ENCODE measurements at regions not wholly inside any gene's neighbourhood (a gene's known extent, or its start where the extent isn't known, plus 50 kb on each side); places are given as distances from the start of the nearest gene placed in this dataset.
"Not testable (repeated sequence)": the region's sequence is repeated elsewhere in the genome, so short reads cannot be mapped to it uniquely, and the experiment has no call there.

- no peak for DNase-seq
- H3K27ac Mint-ChIP-seq = no peak overlapping the region
- no peaks in the 10 kb centered on the region for H3K9me3 Mint-ChIP-seq
- no peak overlapping the region for H3K4me3 Mint-ChIP-seq
- no peaks in the 10 kb centered on the region for H3K4me1 Mint-ChIP-seq (ENCODE audit: low read depth)
- H3K36me3 Mint-ChIP-seq (ENCODE audit: low read depth) = no peaks in the 10 kb centered on the region
- peaks cover 7% of the 10 kb centered on the region for H3K27me3 Mint-ChIP-seq
Observed at GRCh38 chr11:57941875-57942274, 81.8 kb upstream of the OR9Q1 start.

GRCh38 chr11:57942808-57943207, 80.9 kb upstream of the OR9Q1 start:
- no peak for DNase-seq
- Mint-ChIP-seq H3K27ac (no peak overlapping the region), H3K4me1 (ENCODE audit: low read depth) (no peaks in the 10 kb centered on the region), H3K4me3 (no peak overlapping the region), H3K27me3 (peaks cover 7% of the 10 kb centered on the region), H3K36me3 (ENCODE audit: low read depth) (no peaks in the 10 kb centered on the region), H3K9me3 (no peaks in the 10 kb centered on the region)

- not testable (repeated sequence) for H3K36me3 Mint-ChIP-seq (ENCODE audit: low read depth); DNase-seq; H3K4me3 Mint-ChIP-seq; H3K4me1 Mint-ChIP-seq (ENCODE audit: low read depth); H3K27ac Mint-ChIP-seq; H3K27me3 Mint-ChIP-seq; H3K9me3 Mint-ChIP-seq
Observed at GRCh38 chr11:57943766-57944165, 79.9 kb upstream of the OR9Q1 start.

GRCh38 chr11:57946628-57947027, 77.1 kb upstream of the OR9Q1 start:
- peaks cover 5% of the 10 kb centered on the region for H3K27me3 Mint-ChIP-seq
- no peak for DNase-seq
- no peak overlapping the region for H3K4me3 Mint-ChIP-seq
- no peaks in the 10 kb centered on the region for H3K9me3 Mint-ChIP-seq
- H3K36me3 Mint-ChIP-seq (ENCODE audit: low read depth) = no peaks in the 10 kb centered on the region
- no peaks in the 10 kb centered on the region for H3K4me1 Mint-ChIP-seq (ENCODE audit: low read depth)
- H3K27ac Mint-ChIP-seq = no peak overlapping the region

GRCh38 chr11:57964660-57965059, 59.0 kb upstream of the OR9Q1 start:
- peaks cover 6% of the 10 kb centered on the region for H3K27me3 Mint-ChIP-seq
- no peak overlapping the region for H3K27ac Mint-ChIP-seq
- H3K36me3 Mint-ChIP-seq (ENCODE audit: low read depth) = no peaks in the 10 kb centered on the region
- H3K4me1 Mint-ChIP-seq (ENCODE audit: low read depth) = no peaks in the 10 kb centered on the region
- no peak overlapping the region for H3K4me3 Mint-ChIP-seq
- no peak for DNase-seq
- peaks cover 2% of the 10 kb centered on the region for H3K9me3 Mint-ChIP-seq

GRCh38 chr11:57971272-57972012, 52.2 kb upstream of the OR9Q1 start:
- H3K9me3 Mint-ChIP-seq = peaks cover 2% of the 10 kb centered on the region
- peaks cover 30% of the 10 kb centered on the region for H3K27me3 Mint-ChIP-seq
- DNase-seq = no peak
- no peaks in the 10 kb centered on the region for H3K4me1 Mint-ChIP-seq (ENCODE audit: low read depth)
- no peaks in the 10 kb centered on the region for H3K36me3 Mint-ChIP-seq (ENCODE audit: low read depth)
- no peak overlapping the region for H3K27ac Mint-ChIP-seq
- no peak overlapping the region for H3K4me3 Mint-ChIP-seq

- peaks cover 2% of the 10 kb centered on the region for H3K9me3 Mint-ChIP-seq
- H3K4me1 Mint-ChIP-seq (ENCODE audit: low read depth) = no peaks in the 10 kb centered on the region
- no peaks in the 10 kb centered on the region for H3K36me3 Mint-ChIP-seq (ENCODE audit: low read depth)
- H3K4me3 Mint-ChIP-seq = no peak overlapping the region
- H3K27me3 Mint-ChIP-seq = peaks cover 28% of the 10 kb centered on the region
- no peak overlapping the region for H3K27ac Mint-ChIP-seq
- no peak for DNase-seq
Observed at GRCh38 chr11:57972013-57972367, 51.7 kb upstream of the OR9Q1 start.

All from activated T-cell treated with anti-CD3 and anti-CD28 coated beads, Interleukin-2, amount 50 U/mL, for 24 hours (primary cell).